GM23248 (cell line): ENCODE measurements at regions not wholly inside any gene's neighbourhood (a gene's known extent, or its start where the extent isn't known, plus 50 kb on each side); places are given as distances from the start of the nearest gene placed in this dataset.

Experiments
- EZH2 ChIP-seq: fragments of 200-600 bp; sonication (generic); IDR thresholded peaks from 2 replicates; pipeline ENCODE4 v1.6.1; 2018; ENCODE audit warnings: antibody characterized with exemption, mild to moderate bottlenecking; ENCODE audit not compliant: insufficient read depth, poor library complexity, severe bottlenecking
- EZH2phosphoT487 ChIP-seq: fragments of 200-600 bp; sonication (generic); IDR thresholded peaks from 2 replicates; pipeline ENCODE4 v1.6.1; 2018; ENCODE audit warnings: antibody characterized with exemption, moderate library complexity, mild to moderate bottlenecking, low read depth; ENCODE audit not compliant: insufficient read depth

DNA sequence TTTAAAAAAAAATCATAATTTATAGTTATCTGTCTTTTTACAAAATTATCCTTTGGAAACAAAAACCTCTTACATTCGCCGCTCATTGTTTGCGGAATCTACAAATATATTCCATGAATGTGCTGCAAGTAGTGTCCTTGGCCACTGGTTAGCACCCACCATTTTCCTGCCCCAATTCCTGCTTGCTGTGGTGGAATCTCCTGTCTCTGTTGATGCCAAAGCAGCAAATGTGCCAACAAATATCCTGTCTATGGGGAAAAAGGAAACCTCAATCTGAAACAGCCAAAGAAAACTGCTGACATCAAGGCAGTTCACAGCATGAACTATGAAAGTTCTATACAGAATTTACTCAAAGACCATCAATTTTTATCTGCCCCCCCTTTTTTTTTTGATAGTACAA lies 603.6 kb downstream of the COL12A1 start:
- no peak for TF ChIP-seq EZH2
- TF ChIP-seq EZH2phosphoT487, result no peak
